HCT116 (cell line): ENCODE measurements at regions not wholly inside any gene's neighbourhood (a gene's known extent, or its start where the extent isn't known, plus 50 kb on each side); places are given as distances from the start of the nearest gene placed in this dataset.

Source experiments
- ATAC-seq: fragments of 200-7000 bp; cut with Tn5 transposase; 2 replicates; pipeline ENCODE4 v1.9.1; 2020; ENCODE audit warnings: mild to moderate bottlenecking, moderate library complexity
- BruUV-seq: library from RNA; stranded (reverse); fragments of 400-500 nt; replicated peaks from 2 replicates; lab custom pipeline; 2021; lab: Mats Ljungman, UMichigan
- CTCF ChIA-PET: fragments of 300-600 bp; sonication (Branson Sonifier 250); formaldehyde crosslinking; loops from one replicate; lab custom pipeline; 2021; ENCODE audit warnings: antibody characterized with exemption; lab: Charles Lee
- POLR2A ChIA-PET: fragments of 300-600, 350-600 bp; sonication (Branson Sonifier 250); formaldehyde crosslinking; loops from one replicate; lab custom pipeline; 2021; ENCODE audit warnings: antibody characterized with exemption; lab: Charles Lee
- RAD21 ChIA-PET, 2 experiments: fragments of 300-600 bp; sonication (Branson Sonifier 250); formaldehyde crosslinking; loops; one replicate each; lab custom pipeline; 2023; ENCODE audit warnings: low total read pairs in 2 of 2; ENCODE audit not compliant: uncharacterized antibody in 2 of 2, unreplicated experiment in 2 of 2, low non-redundant PET in 1 of 2; lab: Charles Lee
- DNase-seq: peaks from one replicate; pipeline ENCODE4 v3.0.0-alpha.2; 2010; ENCODE audit warnings: low read depth, low spot score
- H2AFZ ChIP-seq: fragments of 200-600 bp; shearing (Covaris generic), sonication (generic); 2 replicates; pipeline ENCODE4 v1.6.1; 2017; ENCODE audit warnings: low read depth, mixed run types, mixed read lengths, antibody characterized with exemption, low read length; ENCODE audit not compliant: poor library complexity, severe bottlenecking
- H3K27ac ChIP-seq: 2 replicates; pipeline ENCODE4 v1.5.1; 2012; ENCODE audit warnings: low read depth, low read length
- H3K27me3 ChIP-seq: fragments of 200-600 bp; sonication (generic); 2 replicates; pipeline ENCODE4 v1.6.1; 2016; ENCODE audit warnings: mixed run types, low read length, mixed read lengths; ENCODE audit not compliant: insufficient read depth
- H3K36me3 ChIP-seq, 2 experiments: fragments of 200-500 bp in 1 of 2; fragments of 200-600 bp in 1 of 2; sonication (Bioruptor generic) in 1 of 2; sonication (generic) in 1 of 2; 2 replicates each; pipeline versions ENCODE4 v1.5.1 to v1.6.1; 2014 to 2016; ENCODE audit warnings: low read length in 2 of 2, inconsistent platforms in 1 of 2, mixed read lengths in 1 of 2, mixed run types in 1 of 2; ENCODE audit not compliant: insufficient read depth in 2 of 2, control insufficient read depth in 1 of 2
- H3K4me1 ChIP-seq, 2 experiments: fragments of 200-600 bp in 1 of 2; sonication (generic) in 1 of 2; 2 replicates each; pipeline versions ENCODE4 v1.5.1 to v1.6.1; 2012 to 2017; ENCODE audit warnings: low read length in 2 of 2, inconsistent platforms in 1 of 2, mild to moderate bottlenecking in 1 of 2, mixed read lengths in 1 of 2, mixed run types in 1 of 2, moderate library complexity in 1 of 2; ENCODE audit not compliant: insufficient read depth in 2 of 2, control insufficient read depth in 1 of 2
- H3K4me2 ChIP-seq: fragments of 200-600 bp; sonication (generic); 2 replicates; pipeline ENCODE4 v1.6.1; 2017; ENCODE audit warnings: mixed run types, low read length, mixed read lengths
- H3K4me3 ChIP-seq, 2 experiments: fragments of 200-600 bp in 1 of 2; sonication (generic) in 1 of 2; replicated peaks in 1 of 2; 2 replicates each; pipeline ENCODE4 v1.5.1; 2011 to 2016; ENCODE audit warnings: low read length in 2 of 2, control low read depth in 1 of 2, low read depth in 1 of 2, mild to moderate bottlenecking in 1 of 2, mixed read lengths in 1 of 2, mixed run types in 1 of 2
- H3K79me2 ChIP-seq: fragments of 200-600 bp; sonication (generic); 2 replicates; pipeline ENCODE4 v1.6.1; 2017; ENCODE audit warnings: mild to moderate bottlenecking, mixed run types, low read length, moderate library complexity, mixed read lengths; ENCODE audit not compliant: insufficient read depth
- H3K9ac ChIP-seq: fragments of 200-600 bp; sonication (generic); 2 replicates; pipeline ENCODE4 v1.6.1; 2016; ENCODE audit warnings: low read length, mixed read lengths
- H3K9me2 ChIP-seq: fragments of 200-600 bp; sonication (generic), shearing (Covaris generic); 2 replicates; pipeline ENCODE4 v1.6.1; 2017; ENCODE audit warnings: mixed run types, mild to moderate bottlenecking, moderate library complexity; ENCODE audit not compliant: insufficient read depth
- H3K9me3 ChIP-seq, 2 experiments: fragments of 200-500 bp in 1 of 2; fragments of 200-600 bp in 1 of 2; sonication (Bioruptor generic) in 1 of 2; sonication (generic) in 1 of 2; 2 replicates each; pipeline ENCODE4 v1.6.1; 2014 to 2017; ENCODE audit warnings: low read length in 2 of 2, mixed read lengths in 2 of 2, inconsistent platforms in 1 of 2, low read depth in 1 of 2, mild to moderate bottlenecking in 1 of 2, mixed run types in 1 of 2, moderate library complexity in 1 of 2; ENCODE audit not compliant: control insufficient read depth in 1 of 2, insufficient read depth in 1 of 2
- H4K20me1 ChIP-seq: fragments of 200-600 bp; sonication (generic), shearing (Covaris generic); 2 replicates; pipeline ENCODE4 v1.6.1; 2017; ENCODE audit warnings: mixed run types, mild to moderate bottlenecking, moderate library complexity; ENCODE audit not compliant: insufficient read depth
- CBX3 ChIP-seq: IDR thresholded peaks from 2 replicates; pipeline ENCODE4 v1.6.1; 2012; ENCODE audit warnings: low read depth
- CEBPB ChIP-seq: IDR thresholded peaks from 2 replicates; pipeline ENCODE4 v1.6.1; 2012; ENCODE audit warnings: low read depth
- ELF1 ChIP-seq: IDR thresholded peaks from 2 replicates; pipeline ENCODE4 v1.6.1; 2012; ENCODE audit warnings: low read depth, borderline replicate concordance
- EZH2 ChIP-seq: fragments of 200-600 bp; sonication (generic); IDR thresholded peaks from 2 replicates; pipeline ENCODE4 v1.6.1; 2017; ENCODE audit warnings: antibody characterized with exemption, mixed run types
- FOSL1 ChIP-seq: IDR thresholded peaks from 2 replicates; pipeline ENCODE4 v1.6.1; 2012; ENCODE audit warnings: low read depth
- JUND ChIP-seq: IDR thresholded peaks from 2 replicates; pipeline ENCODE4 v1.6.1; 2012
- POLR2AphosphoS5 ChIP-seq: IDR thresholded peaks from 2 replicates; pipeline ENCODE4 v1.6.1; 2011; ENCODE audit warnings: mild to moderate bottlenecking, low read depth, low read length, moderate library complexity
- RAD21 ChIP-seq: IDR thresholded peaks from 2 replicates; pipeline ENCODE4 v1.6.1; 2012; ENCODE audit warnings: low read depth, mild to moderate bottlenecking
- SP1 ChIP-seq: IDR thresholded peaks from 2 replicates; pipeline ENCODE4 v1.6.1; 2012; ENCODE audit warnings: low read depth
- SRF ChIP-seq: IDR thresholded peaks from 2 replicates; pipeline ENCODE4 v1.6.1; 2012; ENCODE audit warnings: low read depth
- YY1 ChIP-seq: IDR thresholded peaks from 2 replicates; pipeline ENCODE4 v1.6.1; 2011; ENCODE audit warnings: low read length, low read depth, moderate library complexity, mild to moderate bottlenecking; ENCODE audit not compliant: insufficient replicate concordance; ENCODE audit errors: extremely low read depth
- ZFX ChIP-seq: fragments of 450-650 bp; IDR thresholded peaks from 2 replicates; pipeline ENCODE4 v1.6.1; 2017
- ZNF274 ChIP-seq: fragments of 200-500 bp; sonication (Bioruptor generic); IDR thresholded peaks from 2 replicates; pipeline ENCODE4 v1.6.1; 2014; ENCODE audit warnings: mild to moderate bottlenecking, low read depth, low read length, inconsistent platforms
- intact Hi-C: fragments of 100-400 bp; cut with micrococcal nuclease; formaldehyde crosslinking; loops from 2 replicates; pipeline ENCODE4 v1.10.0; 2022
- TF ChIP-seq, protein P1 (sequence below): IDR thresholded peaks from 2 replicates; pipeline ENCODE4 v1.6.1; 2012

GRCh38 chr4:123777373-123777772 lies 380.8 kb downstream of the SPRY1 start:
- no peak for ATAC-seq
- no TSS peak for BruUV-seq
- Histone ChIP-seq H4K20me1 (no peaks in the 10 kb centered on the region), H3K4me1 (no peaks in the 10 kb centered on the region), H3K27me3 (no peaks in the 10 kb centered on the region), H3K36me3 (no peaks in the 10 kb centered on the region)
- TF ChIP-seq SP1 (no peak), CEBPB (no peak), EZH2 (no peak), ELF1 (no peak), CBX3 (no peak), ZNF274 (no peak), SRF (no peak), ZFX (no peak), FOSL1 (no peak), RAD21 (no peak), POLR2AphosphoS5 (no peak), YY1 (no peak)
- TF ChIP-seq, all 23 proteins: peak for 0
- POLR2A ChIA-PET: no interaction called here
- Histone ChIP-seq H3K9ac (no peak overlapping the region), H3K4me2 (no peak overlapping the region), H3K4me3 (no peak overlapping the region), H3K9me2 (no peaks in the 10 kb centered on the region), H2AFZ (no peak overlapping the region), H3K79me2 (no peaks in the 10 kb centered on the region), H3K27ac (no peak overlapping the region), H3K9me3 (no peaks in the 10 kb centered on the region)
- no peak for DNase-seq
- CTCF ChIA-PET: no interaction called here
- RAD21 ChIA-PET: no interaction called here
- intact Hi-C loops: loop anchor here (10.0 kb wide), 2 partner anchors 217 to 1507 kb away; no protein-coding TSS in a partner anchor

DNA sequence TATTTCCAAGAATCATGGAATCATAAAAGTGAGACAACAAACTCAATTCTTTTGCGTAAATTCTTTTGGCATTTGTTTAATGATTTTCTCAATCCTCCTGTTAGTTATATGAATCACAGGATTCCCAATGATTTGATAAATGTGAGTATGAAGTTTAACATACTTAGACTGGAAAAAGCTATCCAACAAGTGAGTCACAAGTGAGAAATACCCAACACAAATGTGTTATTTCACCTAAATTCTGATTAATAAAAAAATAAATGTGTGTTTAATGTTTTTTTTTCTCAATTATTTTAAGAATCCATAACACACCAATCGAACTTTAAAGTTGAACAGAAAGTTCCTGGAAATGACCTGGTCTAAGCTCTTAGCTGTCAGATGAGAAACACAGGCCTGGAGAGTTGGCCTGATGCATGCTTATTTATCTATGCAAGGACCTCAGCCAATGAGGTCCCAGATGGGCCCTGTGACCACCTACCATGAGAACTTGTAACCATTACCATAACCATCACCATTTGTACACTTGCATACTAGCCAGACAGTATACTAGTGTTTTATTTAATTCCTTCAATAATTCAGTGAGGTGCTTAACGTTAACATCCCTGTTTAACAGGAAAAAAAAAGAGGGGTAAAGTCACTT lies 386.7 kb downstream of the SPRY1 start:
- Histone ChIP-seq H3K9ac (no peak overlapping the region), H3K4me2 (no peak overlapping the region), H3K27ac (no peak overlapping the region), H3K27me3 (no peaks in the 10 kb centered on the region), H3K36me3 (no peaks in the 10 kb centered on the region), H4K20me1 (no peaks in the 10 kb centered on the region), H3K4me3 (no peak overlapping the region), H3K79me2 (no peaks in the 10 kb centered on the region), H3K4me1 (no peaks in the 10 kb centered on the region), H3K9me2 (no peaks in the 10 kb centered on the region), H2AFZ (no peak overlapping the region), H3K9me3 (no peaks in the 10 kb centered on the region)
- DNase-seq (no peak), ATAC-seq (no peak)
- POLR2A ChIA-PET: no interaction called here
- intact Hi-C loops: no loop called here
- TF ChIP-seq, protein P1, sequence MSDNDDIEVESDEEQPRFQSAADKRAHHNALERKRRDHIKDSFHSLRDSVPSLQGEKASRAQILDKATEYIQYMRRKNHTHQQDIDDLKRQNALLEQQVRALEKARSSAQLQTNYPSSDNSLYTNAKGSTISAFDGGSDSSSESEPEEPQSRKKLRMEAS: no peak
- TF ChIP-seq JUND: no peak
- CTCF ChIA-PET: no interaction called here
- no TSS peak for BruUV-seq
- RAD21 ChIA-PET: no interaction called here
